OCI-LY3 (cell line): ENCODE measurements at regions not wholly inside any gene's neighbourhood (a gene's known extent, or its start where the extent isn't known, plus 50 kb on each side); places are given as distances from the start of the nearest gene placed in this dataset.

Experiments
- H2AFZ ChIP-seq: fragments of 200-600, 300-600 bp; shearing (Covaris generic); 2 replicates; pipeline ENCODE4 v1.6.0; 2014; ENCODE audit warnings: antibody characterized with exemption, low read depth, low read length
- H3K27ac ChIP-seq: fragments of 200-600, 300-600 bp; sonication (generic); 2 replicates; pipeline ENCODE4 v1.5.1; 2014; ENCODE audit warnings: mild to moderate bottlenecking, low read length, moderate library complexity, mixed read lengths
- H3K27me3 ChIP-seq: fragments of 200-600, 300-600 bp; sonication (generic); 2 replicates; pipeline ENCODE4 v1.6.1; 2014; ENCODE audit warnings: low read depth, low read length, mixed read lengths
- H3K36me3 ChIP-seq: fragments of 200-600, 300-600 bp; sonication (generic); replicated peaks from 2 replicates; pipeline ENCODE3; 2014; ENCODE audit warnings: low read depth, low read length, mixed read lengths
- H3K4me1 ChIP-seq: fragments of 300-600, 200-600 bp; sonication (generic); 2 replicates; pipeline ENCODE4 v1.6.1; 2014; ENCODE audit warnings: low read length, mixed read lengths
- H3K4me2 ChIP-seq: fragments of 200-600, 300-600 bp; sonication (generic); 2 replicates; pipeline ENCODE4 v1.6.1; 2014; ENCODE audit warnings: low read length, mixed read lengths
- H3K4me3 ChIP-seq: fragments of 300-600, 200-600 bp; sonication (generic); 2 replicates; pipeline ENCODE4 v1.5.1; 2014; ENCODE audit warnings: antibody characterized with exemption, mild to moderate bottlenecking, low read length, moderate library complexity
- H3K79me2 ChIP-seq: fragments of 300-600, 200-600 bp; shearing (Covaris generic); 2 replicates; pipeline ENCODE4 v1.6.1; 2014; ENCODE audit warnings: mild to moderate bottlenecking, low read length, mixed read lengths
- H3K9ac ChIP-seq: fragments of 300-600, 200-600 bp; shearing (Covaris generic); 2 replicates; pipeline ENCODE4 v1.6.0; 2014; ENCODE audit warnings: mild to moderate bottlenecking, low read length, moderate library complexity
- H3K9me3 ChIP-seq: fragments of 200-600, 300-600 bp; shearing (Covaris generic); 2 replicates; pipeline ENCODE4 v1.6.1; 2014; ENCODE audit warnings: low read length, mixed read lengths; ENCODE audit not compliant: insufficient read depth
- H4K20me1 ChIP-seq: fragments of 200-600, 300-600 bp; sonication (generic); 2 replicates; pipeline ENCODE4 v1.6.1; 2016; ENCODE audit warnings: low read length, mixed read lengths; ENCODE audit not compliant: insufficient read depth
- EZH2phosphoT487 ChIP-seq: fragments of 200-600 bp; shearing (Covaris generic); IDR thresholded peaks from 2 replicates; pipeline ENCODE4 v1.6.1; 2018; ENCODE audit warnings: antibody characterized with exemption, mixed run types, low read depth
- TF ChIP-seq, protein P1 (sequence below): fragments of 200-600, 300-600 bp; sonication (generic); IDR thresholded peaks from 2 replicates; pipeline ENCODE4 v1.5.1; 2014; ENCODE audit warnings: antibody characterized with exemption, low read length, low read depth

DNA sequence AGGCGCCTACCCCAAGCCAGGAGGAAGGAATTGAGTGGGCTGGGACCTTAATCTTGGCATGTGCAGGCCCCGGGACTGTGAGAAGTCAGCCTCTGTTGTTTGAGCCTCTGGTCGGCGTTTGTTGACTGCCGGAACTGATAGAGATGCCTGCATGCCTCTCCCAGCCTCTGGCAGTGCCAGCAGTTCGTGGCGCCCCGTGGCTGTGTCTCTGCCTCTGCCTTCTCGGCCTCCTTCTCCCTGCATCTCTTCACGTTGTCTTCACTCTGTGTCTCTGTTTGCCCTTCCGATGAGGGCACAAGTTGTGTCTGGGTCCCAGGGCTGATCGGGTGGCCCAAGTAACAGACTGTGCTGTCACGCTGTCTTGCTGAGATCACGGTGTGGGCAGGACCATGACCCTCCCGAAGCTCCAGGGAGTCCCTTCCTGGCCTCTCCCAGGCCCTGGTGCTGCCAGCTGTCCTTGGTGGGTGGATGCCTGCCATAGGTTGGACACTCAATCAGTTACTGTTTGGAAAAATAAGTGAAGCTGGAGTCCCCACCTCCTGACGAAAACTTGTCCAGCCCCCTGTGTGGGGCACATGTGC is 133.5 kb upstream of the LPCAT1 start:
- Histone ChIP-seq H4K20me1 (no peaks in the 10 kb centered on the region), H3K4me2 (no peak overlapping the region), H3K4me3 (no peak overlapping the region), H3K4me1 (peaks cover 7% of the 10 kb centered on the region), H3K79me2 (no peaks in the 10 kb centered on the region), H3K27ac (no peak overlapping the region), H3K9ac (no peak overlapping the region), H3K36me3 (no peaks in the 10 kb centered on the region), H3K27me3 (peaks cover 3% of the 10 kb centered on the region; the same call in 1 of the 2 replicates), H2AFZ (no peak overlapping the region), H3K9me3 (no peaks in the 10 kb centered on the region)
- TF ChIP-seq, protein P1, sequence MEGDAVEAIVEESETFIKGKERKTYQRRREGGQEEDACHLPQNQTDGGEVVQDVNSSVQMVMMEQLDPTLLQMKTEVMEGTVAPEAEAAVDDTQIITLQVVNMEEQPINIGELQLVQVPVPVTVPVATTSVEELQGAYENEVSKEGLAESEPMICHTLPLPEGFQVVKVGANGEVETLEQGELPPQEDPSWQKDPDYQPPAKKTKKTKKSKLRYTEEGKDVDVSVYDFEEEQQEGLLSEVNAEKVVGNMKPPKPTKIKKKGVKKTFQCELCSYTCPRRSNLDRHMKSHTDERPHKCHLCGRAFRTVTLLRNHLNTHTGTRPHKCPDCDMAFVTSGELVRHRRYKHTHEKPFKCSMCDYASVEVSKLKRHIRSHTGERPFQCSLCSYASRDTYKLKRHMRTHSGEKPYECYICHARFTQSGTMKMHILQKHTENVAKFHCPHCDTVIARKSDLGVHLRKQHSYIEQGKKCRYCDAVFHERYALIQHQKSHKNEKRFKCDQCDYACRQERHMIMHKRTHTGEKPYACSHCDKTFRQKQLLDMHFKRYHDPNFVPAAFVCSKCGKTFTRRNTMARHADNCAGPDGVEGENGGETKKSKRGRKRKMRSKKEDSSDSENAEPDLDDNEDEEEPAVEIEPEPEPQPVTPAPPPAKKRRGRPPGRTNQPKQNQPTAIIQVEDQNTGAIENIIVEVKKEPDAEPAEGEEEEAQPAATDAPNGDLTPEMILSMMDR = no peak
- no peak for TF ChIP-seq EZH2phosphoT487

DNA sequence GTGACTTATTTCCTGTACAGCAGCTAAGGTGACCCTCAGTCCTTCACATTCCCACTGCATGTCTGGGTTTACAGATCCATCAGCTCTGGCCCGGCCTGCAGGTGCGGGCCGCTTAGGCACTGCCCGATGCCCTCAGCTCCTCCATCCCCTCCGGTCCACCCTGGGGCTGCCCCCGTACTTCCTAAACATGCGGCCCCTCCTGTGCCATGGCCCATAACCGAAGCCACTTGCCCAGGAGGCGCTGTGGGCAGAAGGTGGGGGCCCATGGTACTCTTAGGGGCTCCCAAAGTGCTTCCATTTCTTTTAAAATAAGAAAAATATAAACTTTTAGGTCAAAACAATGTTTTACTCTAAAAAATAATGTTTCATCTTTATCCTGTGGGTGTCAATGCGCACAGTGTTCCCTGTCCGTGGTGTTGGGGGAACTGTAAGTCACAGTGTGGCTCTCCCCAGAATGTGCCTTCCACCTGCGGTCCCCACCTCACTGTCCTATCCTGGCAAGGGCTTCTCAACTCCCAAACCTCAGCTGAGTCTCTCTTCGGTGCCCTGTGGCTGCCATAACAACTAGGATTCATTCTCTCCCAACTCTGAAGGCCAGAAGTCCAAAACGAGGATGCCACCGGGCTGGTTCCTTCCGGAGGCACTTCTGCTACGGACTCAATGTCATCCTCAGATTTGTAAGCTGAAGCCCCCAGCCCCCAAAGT is 132.7 kb upstream of the LPCAT1 start:
- H3K79me2 ChIP-seq = no peaks in the 10 kb centered on the region
- H3K36me3 ChIP-seq = no peaks in the 10 kb centered on the region
- H3K4me3 ChIP-seq = no peak overlapping the region
- H3K4me2 ChIP-seq = no peak overlapping the region
- TF ChIP-seq EZH2phosphoT487 = no peak
- TF ChIP-seq, protein P1 = no peak
- H3K27ac ChIP-seq = no peak overlapping the region
- H3K27me3 ChIP-seq = peaks cover 3% of the 10 kb centered on the region; the same call in 1 of the 2 replicates
- no peaks in the 10 kb centered on the region for H3K9me3 ChIP-seq
- H3K9ac ChIP-seq = no peak overlapping the region
- peaks cover 7% of the 10 kb centered on the region for H3K4me1 ChIP-seq
- no peaks in the 10 kb centered on the region for H4K20me1 ChIP-seq
- no peak overlapping the region for H2AFZ ChIP-seq

DNA sequence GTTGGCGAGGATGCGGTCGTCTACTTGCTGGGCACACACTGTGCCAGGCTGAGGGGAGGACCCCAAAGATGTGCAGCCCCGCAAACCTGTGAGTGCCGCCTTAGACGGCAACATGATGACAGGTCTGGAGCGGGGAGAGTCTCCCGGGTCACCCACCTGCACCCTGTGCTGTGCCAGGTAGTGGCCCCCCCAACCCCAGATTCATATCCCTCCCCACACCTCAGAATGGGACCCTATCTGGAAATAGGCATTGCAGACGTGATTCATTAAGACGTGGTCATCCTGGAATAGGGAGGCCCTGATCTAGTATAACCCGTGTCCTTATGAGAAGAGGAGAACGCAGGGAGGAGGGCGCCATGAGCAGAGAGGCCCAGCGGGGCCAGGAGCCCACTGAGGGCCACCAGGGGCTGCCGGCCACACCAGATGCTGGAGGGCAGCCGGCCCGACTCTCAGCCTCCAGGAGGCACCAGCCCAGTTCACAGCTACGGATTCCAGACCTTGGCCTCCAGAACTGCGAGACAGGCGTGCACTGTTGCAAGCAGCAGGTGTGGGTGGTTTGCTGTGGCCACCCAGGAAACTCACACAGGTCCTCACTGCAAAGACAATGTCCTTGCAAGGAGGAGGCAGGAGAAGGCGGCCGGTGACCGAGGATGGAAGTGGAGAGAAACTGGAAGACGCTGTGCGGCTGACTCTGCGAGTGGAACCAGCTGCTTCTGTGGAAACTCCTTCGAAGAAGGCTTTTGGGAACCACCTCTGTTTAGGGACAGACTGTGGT is 131.9 kb upstream of the LPCAT1 start:
- no peaks in the 10 kb centered on the region for H3K79me2 ChIP-seq
- no peak overlapping the region for H2AFZ ChIP-seq
- no peak overlapping the region for H3K4me3 ChIP-seq
- H3K27ac ChIP-seq = no peak overlapping the region
- no peaks in the 10 kb centered on the region for H3K36me3 ChIP-seq
- H3K27me3 ChIP-seq = peaks cover 3% of the 10 kb centered on the region; the same call in 1 of the 2 replicates
- no peak overlapping the region for H3K9ac ChIP-seq
- TF ChIP-seq, protein P1 = no peak
- no peak for TF ChIP-seq EZH2phosphoT487
- no peak overlapping the region for H3K4me2 ChIP-seq
- peaks cover 7% of the 10 kb centered on the region for H3K4me1 ChIP-seq
- H4K20me1 ChIP-seq = no peaks in the 10 kb centered on the region
- no peaks in the 10 kb centered on the region for H3K9me3 ChIP-seq
